ENCODE measurements at regions not wholly inside any gene's neighbourhood (a gene's known extent, or its start where the extent isn't known, plus 50 kb on each side); places are given as distances from the start of the nearest gene placed in this dataset.

DNA sequence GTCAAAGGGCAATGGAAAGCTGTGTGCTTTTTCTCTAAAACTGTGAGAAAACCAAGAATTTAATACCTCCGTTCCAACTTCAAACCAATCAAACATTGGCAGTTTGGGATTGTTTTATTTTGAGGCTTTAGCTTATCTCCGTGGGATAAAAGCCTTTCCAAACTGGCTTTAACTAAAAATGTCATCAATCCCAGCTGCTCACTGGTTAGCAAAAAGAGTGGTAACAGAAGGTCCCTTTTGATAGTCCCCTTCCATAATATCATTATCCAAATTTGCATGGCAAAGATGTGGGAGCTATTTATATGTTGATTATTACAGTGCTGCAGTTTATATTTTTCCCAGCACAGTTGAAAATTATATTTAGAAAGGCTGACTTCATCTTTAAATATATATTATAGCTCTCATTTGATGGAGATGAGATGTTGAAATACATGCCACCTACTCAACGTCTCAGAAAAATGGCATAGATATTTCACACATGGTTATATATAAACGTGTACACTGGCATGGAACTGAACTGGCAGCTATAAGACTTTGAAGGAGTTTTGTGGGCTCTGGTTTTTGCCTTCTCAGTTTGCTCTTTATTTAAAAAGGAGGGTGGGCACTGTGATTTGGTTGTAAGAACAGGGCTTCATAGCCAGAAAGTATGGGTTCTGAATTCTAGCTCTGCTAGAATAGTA lies 707.1 kb upstream of the SLIT2 start:
- TF ChIP-seq CTCF (IDR thresholded peaks at IDR 0.05) = no peak
- TF ChIP-seq POLR2AphosphoS5 (IDR thresholded peaks at IDR 0.05; ENCODE audit: low read depth, low read length) = no peak
- TF ChIP-seq, protein P1, sequence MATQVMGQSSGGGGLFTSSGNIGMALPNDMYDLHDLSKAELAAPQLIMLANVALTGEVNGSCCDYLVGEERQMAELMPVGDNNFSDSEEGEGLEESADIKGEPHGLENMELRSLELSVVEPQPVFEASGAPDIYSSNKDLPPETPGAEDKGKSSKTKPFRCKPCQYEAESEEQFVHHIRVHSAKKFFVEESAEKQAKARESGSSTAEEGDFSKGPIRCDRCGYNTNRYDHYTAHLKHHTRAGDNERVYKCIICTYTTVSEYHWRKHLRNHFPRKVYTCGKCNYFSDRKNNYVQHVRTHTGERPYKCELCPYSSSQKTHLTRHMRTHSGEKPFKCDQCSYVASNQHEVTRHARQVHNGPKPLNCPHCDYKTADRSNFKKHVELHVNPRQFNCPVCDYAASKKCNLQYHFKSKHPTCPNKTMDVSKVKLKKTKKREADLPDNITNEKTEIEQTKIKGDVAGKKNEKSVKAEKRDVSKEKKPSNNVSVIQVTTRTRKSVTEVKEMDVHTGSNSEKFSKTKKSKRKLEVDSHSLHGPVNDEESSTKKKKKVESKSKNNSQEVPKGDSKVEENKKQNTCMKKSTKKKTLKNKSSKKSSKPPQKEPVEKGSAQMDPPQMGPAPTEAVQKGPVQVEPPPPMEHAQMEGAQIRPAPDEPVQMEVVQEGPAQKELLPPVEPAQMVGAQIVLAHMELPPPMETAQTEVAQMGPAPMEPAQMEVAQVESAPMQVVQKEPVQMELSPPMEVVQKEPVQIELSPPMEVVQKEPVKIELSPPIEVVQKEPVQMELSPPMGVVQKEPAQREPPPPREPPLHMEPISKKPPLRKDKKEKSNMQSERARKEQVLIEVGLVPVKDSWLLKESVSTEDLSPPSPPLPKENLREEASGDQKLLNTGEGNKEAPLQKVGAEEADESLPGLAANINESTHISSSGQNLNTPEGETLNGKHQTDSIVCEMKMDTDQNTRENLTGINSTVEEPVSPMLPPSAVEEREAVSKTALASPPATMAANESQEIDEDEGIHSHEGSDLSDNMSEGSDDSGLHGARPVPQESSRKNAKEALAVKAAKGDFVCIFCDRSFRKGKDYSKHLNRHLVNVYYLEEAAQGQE (IDR thresholded peaks at IDR 0.05; ENCODE audit: insufficient read depth in 1 of 2, low read depth in 2 of 2, low read length in 1 of 2) = no peak

All from Panc1 (cell line).